Fibroblast of villous mesenchyme (primary cell): ENCODE measurements at regions not wholly inside any gene's neighbourhood (a gene's known extent, or its start where the extent isn't known, plus 50 kb on each side); places are given as distances from the start of the nearest gene placed in this dataset.
A peak's percentile ranks its signal among the peaks of the same experiment; 100 is the strongest.

Experiments
- DNase-seq: peaks from one replicate; pipeline ENCODE4 v3.0.0-alpha.2; 2010; ENCODE audit warnings: low read depth
- H3K4me3 ChIP-seq: 2 replicates; pipeline ENCODE4 v1.5.1; 2011; ENCODE audit warnings: low read depth, mild to moderate bottlenecking, low read length
- TF ChIP-seq, protein P1 (sequence below): IDR thresholded peaks from 2 replicates; pipeline ENCODE4 v1.5.1; 2012; ENCODE audit warnings: low read depth, mild to moderate bottlenecking, low read length; ENCODE audit not compliant: insufficient read depth

GRCh38 chr9:88071331-88071730 lies 66.9 kb downstream of the SPATA31C2 start:
- H3K4me3 ChIP-seq = no peak overlapping the region
- TF ChIP-seq, protein P1, sequence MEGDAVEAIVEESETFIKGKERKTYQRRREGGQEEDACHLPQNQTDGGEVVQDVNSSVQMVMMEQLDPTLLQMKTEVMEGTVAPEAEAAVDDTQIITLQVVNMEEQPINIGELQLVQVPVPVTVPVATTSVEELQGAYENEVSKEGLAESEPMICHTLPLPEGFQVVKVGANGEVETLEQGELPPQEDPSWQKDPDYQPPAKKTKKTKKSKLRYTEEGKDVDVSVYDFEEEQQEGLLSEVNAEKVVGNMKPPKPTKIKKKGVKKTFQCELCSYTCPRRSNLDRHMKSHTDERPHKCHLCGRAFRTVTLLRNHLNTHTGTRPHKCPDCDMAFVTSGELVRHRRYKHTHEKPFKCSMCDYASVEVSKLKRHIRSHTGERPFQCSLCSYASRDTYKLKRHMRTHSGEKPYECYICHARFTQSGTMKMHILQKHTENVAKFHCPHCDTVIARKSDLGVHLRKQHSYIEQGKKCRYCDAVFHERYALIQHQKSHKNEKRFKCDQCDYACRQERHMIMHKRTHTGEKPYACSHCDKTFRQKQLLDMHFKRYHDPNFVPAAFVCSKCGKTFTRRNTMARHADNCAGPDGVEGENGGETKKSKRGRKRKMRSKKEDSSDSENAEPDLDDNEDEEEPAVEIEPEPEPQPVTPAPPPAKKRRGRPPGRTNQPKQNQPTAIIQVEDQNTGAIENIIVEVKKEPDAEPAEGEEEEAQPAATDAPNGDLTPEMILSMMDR = no peak
- DNase-seq = no peak

GRCh38 chr9:88065619-88066018 lies 72.7 kb downstream of the SPATA31C2 start:
- DNase-seq = no peak
- H3K4me3 ChIP-seq = no peak overlapping the region
- TF ChIP-seq, protein P1 = no peak

GRCh38 chr9:88064554-88064953 lies 73.7 kb downstream of the SPATA31C2 start:
- no peak overlapping the region for H3K4me3 ChIP-seq
- TF ChIP-seq, protein P1 = no peak
- DNase-seq = no peak

- H3K4me3 ChIP-seq = no peak overlapping the region
- no peak for DNase-seq
- TF ChIP-seq, protein P1 = no peak
Observed at GRCh38 chr9:88060746-88061145, 77.5 kb downstream of the SPATA31C2 start.

DNA sequence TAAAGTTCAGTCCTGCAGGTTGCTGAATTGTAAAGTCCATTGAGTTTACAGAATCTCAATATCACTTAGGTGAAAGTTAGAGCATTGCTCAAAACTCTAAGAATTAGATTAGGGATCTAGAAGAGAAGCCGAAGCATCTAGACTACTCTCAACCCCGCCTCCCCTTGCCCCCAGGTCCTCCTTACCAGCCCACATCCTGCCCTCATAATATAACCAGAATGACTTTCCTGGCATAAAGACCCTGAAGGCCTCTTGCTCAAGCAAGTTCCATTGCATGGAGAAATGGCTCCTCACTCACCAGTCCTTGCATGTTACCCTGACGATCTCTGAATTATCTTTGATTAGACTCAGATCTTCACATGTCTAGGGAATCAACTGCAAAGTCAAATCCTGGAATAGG lies 78.8 kb downstream of the SPATA31C2 start:
- no peak overlapping the region for H3K4me3 ChIP-seq
- TF ChIP-seq, protein P1 = no peak
- no peak for DNase-seq

DNA sequence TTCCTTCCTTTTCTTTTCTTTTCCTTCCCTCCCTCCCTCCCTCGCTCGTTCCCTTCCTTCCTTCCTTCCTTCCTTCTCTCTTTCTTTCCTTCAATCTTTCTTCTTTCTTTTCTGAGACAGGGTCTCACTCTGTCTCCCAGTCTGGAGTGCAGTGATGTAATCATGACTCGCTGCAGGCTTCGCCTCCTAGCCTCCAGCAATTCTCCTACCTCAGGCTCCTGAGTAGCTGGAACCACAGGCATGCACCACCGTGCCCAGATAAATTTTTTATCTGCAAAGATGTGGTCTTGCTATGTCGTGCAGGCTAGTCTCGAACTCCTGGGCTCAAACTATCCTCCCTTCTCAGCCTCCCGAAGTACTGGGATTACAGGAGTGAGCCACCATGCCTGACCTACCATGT lies 81.4 kb downstream of the SPATA31C2 start:
- H3K4me3 ChIP-seq = no peak overlapping the region
- TF ChIP-seq, protein P1 = no peak
- DNase-seq = peak; percentile 24

GRCh38 chr9:88053856-88054501 lies 79.6 kb upstream of the CDK20 start:
- TF ChIP-seq, protein P1 = no peak
- no peak for DNase-seq
- no peak overlapping the region for H3K4me3 ChIP-seq
